Right lobe of liver (tissue), 6 donors: ENCODE measurements at regions not wholly inside any gene's neighbourhood (a gene's known extent, or its start where the extent isn't known, plus 50 kb on each side); places are given as distances from the start of the nearest gene placed in this dataset.

Experiments used
- ATAC-seq, 4 donors: fragments of 200-7000 bp; cut with Tn5 transposase; one replicate each; pipeline ENCODE4 v1.9.1; 2020; ENCODE audit warnings: mild to moderate bottlenecking in 4 of 4, moderate library complexity in 4 of 4
- DNase-seq, 3 donors: peaks; one replicate each; pipeline ENCODE4 v3.0.0-alpha.2; 2020
- H3K27ac ChIP-seq, 3 donors: fragments of 200-600 bp; one replicate each; pipeline ENCODE4 v1.8.0; 2022
- H3K27me3 ChIP-seq, 2 donors: fragments of 200-600 bp; one replicate each; pipeline ENCODE4 v1.8.0; 2022
- H3K36me3 ChIP-seq, 4 donors: fragments of 200-600 bp; sonication (generic) in 1 of 4; one replicate each; pipeline versions ENCODE4 v1.5.1 to v1.8.0; 2017 to 2022; ENCODE audit warnings: control low read depth in 1 of 4
- H3K4me1 ChIP-seq, 4 donors: fragments of 200-600 bp; sonication (generic) in 1 of 4; one replicate each; pipeline versions ENCODE4 v1.5.1 to v1.8.0; 2017 to 2022; ENCODE audit warnings: control low read depth in 1 of 4
- H3K4me3 ChIP-seq, 3 donors: fragments of 200-600 bp; one replicate each; pipeline ENCODE4 v1.8.0; 2022
- H3K9me3 ChIP-seq, 4 donors: fragments of 200-600 bp; sonication (generic) in 1 of 4; one replicate each; pipeline versions ENCODE4 v1.5.1 to v1.8.0; 2017 to 2022; ENCODE audit warnings: control low read depth in 1 of 4
- CTCF ChIP-seq, 4 donors: fragments of 200-600 bp in 3 of 4; fragments of 450-650 bp in 1 of 4; IDR thresholded peaks; one replicate each; pipeline versions ENCODE4 v1.5.1 to v1.8.0; 2016 to 2022; ENCODE audit warnings: antibody characterized with exemption in 4 of 4, mild to moderate bottlenecking in 2 of 4
- POLR2A ChIP-seq: fragments of 450-650 bp; IDR thresholded peaks from one replicate; pipeline ENCODE4 v1.6.1; 2017; ENCODE audit warnings: antibody characterized with exemption, mild to moderate bottlenecking
- WGBS: methylation state at CpG from one replicate; pipeline ENCODE4 v1.1.6; 2018; ENCODE audit warnings: low coverage, low lambda C conversion rate; ENCODE audit not compliant: insufficient coverage; ENCODE audit errors: missing lambda C conversion rate; 5-methylcytosine and 5-hydroxymethylcytosine counted together
- intact Hi-C, 2 donors: fragments of 100-400 bp; cut with DNase I; formaldehyde crosslinking; loops; one replicate each; pipeline versions ENCODE4 v1.11.2 to v1.14.1; 2022
- donor health status: DM: no; HTN: yes; CAD: no.
- donor health status: DM: no; HTN: no; CAD: no.
- donor health status: DM: no; HTN: no; CAD: no.
- donor health status: DM: no; HTN: yes; CAD: no.
- donor health status: DM: no; HTN: yes; CAD: no.

GRCh38 chr1:103953386-103953785 is 203.7 kb downstream of the AMY1C start:
- ATAC-seq, result no peak
- WGBS, result 32% methylated on average over 4 of the region's 4 CpGs
- Histone ChIP-seq H3K9me3 (no peaks in the 10 kb centered on the region), H3K4me3 (no peak overlapping the region), H3K4me1 (no peaks in the 10 kb centered on the region), H3K27ac (no peak overlapping the region), H3K36me3 (no peaks in the 10 kb centered on the region), H3K27me3 (no peaks in the 10 kb centered on the region)
- intact Hi-C loops, result no loop called here
- TF ChIP-seq POLR2A, result no peak
- no peak for TF ChIP-seq CTCF (IDR thresholded peaks at IDR 0.05)
- no peak for DNase-seq

GRCh38 chr1:103958699-103959098 is 209.0 kb downstream of the AMY1C start:
- 28% methylated on average over 1 of the region's 1 CpG for WGBS
- H3K36me3 ChIP-seq, result no peaks in the 10 kb centered on the region
- no peaks in the 10 kb centered on the region for H3K27me3 ChIP-seq
- ATAC-seq, result no peak
- no peak for DNase-seq
- H3K4me3 ChIP-seq, result no peak overlapping the region
- no peak overlapping the region for H3K27ac ChIP-seq
- no peaks in the 10 kb centered on the region for H3K9me3 ChIP-seq
- intact Hi-C loops, result no loop called here
- H3K4me1 ChIP-seq, result no peaks in the 10 kb centered on the region
- TF ChIP-seq CTCF (IDR thresholded peaks at IDR 0.05), result no peak
- TF ChIP-seq POLR2A, result no peak

- no peak for ATAC-seq
- 37% methylated on average over 2 of the region's 4 CpGs for WGBS
Observed at GRCh38 chr1:103959565-103959964, 209.9 kb downstream of the AMY1C start.

GRCh38 chr1:103960045-103960444 is 210.3 kb downstream of the AMY1C start:
- H3K9me3 ChIP-seq, result no peaks in the 10 kb centered on the region
- H3K4me1 ChIP-seq, result no peaks in the 10 kb centered on the region
- H3K4me3 ChIP-seq, result no peak overlapping the region
- no peak for ATAC-seq
- no peak overlapping the region for H3K27ac ChIP-seq
- 39% methylated on average over 2 of the region's 3 CpGs for WGBS
- no peak for DNase-seq
- H3K36me3 ChIP-seq, result no peaks in the 10 kb centered on the region
- TF ChIP-seq POLR2A (no peak), CTCF (IDR thresholded peaks at IDR 0.05) (no peak)
- intact Hi-C loops, result no loop called here
- H3K27me3 ChIP-seq, result no peaks in the 10 kb centered on the region

More at GRCh38 chr1:103959565-103959964, 209.9 kb downstream of the AMY1C start:
- DNase-seq, result no peak
- Histone ChIP-seq H3K27ac (no peak overlapping the region), H3K9me3 (no peaks in the 10 kb centered on the region), H3K4me1 (no peaks in the 10 kb centered on the region), H3K36me3 (no peaks in the 10 kb centered on the region), H3K4me3 (no peak overlapping the region), H3K27me3 (no peaks in the 10 kb centered on the region)
- TF ChIP-seq CTCF (IDR thresholded peaks at IDR 0.05), result no peak
- no peak for TF ChIP-seq POLR2A
- intact Hi-C loops, result no loop called here

GRCh38 chr1:103960710-103961109 is 211.0 kb downstream of the AMY1C start:
- H3K4me3 ChIP-seq, result no peak overlapping the region
- DNase-seq (no peak), ATAC-seq (no peak)
- H3K4me1 ChIP-seq, result no peaks in the 10 kb centered on the region
- H3K27me3 ChIP-seq, result no peaks in the 10 kb centered on the region
- no peaks in the 10 kb centered on the region for H3K9me3 ChIP-seq
- TF ChIP-seq CTCF (IDR thresholded peaks at IDR 0.05), result no peak
- TF ChIP-seq POLR2A, result no peak
- no peak overlapping the region for H3K27ac ChIP-seq
- intact Hi-C loops, result no loop called here
- 70% methylated on average over 2 of the region's 6 CpGs for WGBS
- H3K36me3 ChIP-seq, result no peaks in the 10 kb centered on the region
